H1 (cell line): ENCODE measurements at regions not wholly inside any gene's neighbourhood (a gene's known extent, or its start where the extent isn't known, plus 50 kb on each side); places are given as distances from the start of the nearest gene placed in this dataset.

Experiments
- CTCF ChIA-PET: fragments of 300-600 bp; sonication (Branson Sonifier 250); formaldehyde crosslinking; loops from one replicate; lab custom pipeline; 2021; ENCODE audit not compliant: partially characterized antibody; lab: Charles Lee
- POLR2A ChIA-PET: fragments of 300-600 bp; sonication (Branson Sonifier 250); formaldehyde crosslinking; loops from one replicate; lab custom pipeline; 2021; ENCODE audit warnings: inconsistent platforms; ENCODE audit not compliant: partially characterized antibody; lab: Charles Lee
- DNase-seq, 2 experiments: peaks; one replicate each; pipeline versions ENCODE4 v3.0.0 to v3.0.0-alpha.2; 2010 to 2022; ENCODE audit warnings: low spot score in 2 of 2, low read depth in 1 of 2, mixed read lengths in 1 of 2
- FAIRE-seq: peaks from 2 replicates; lab custom pipeline; 2011; peaks lifted over from hg19 to GRCh38; lab: Jason Lieb, UNC
- H2AFZ ChIP-seq: 2 replicates; pipeline ENCODE4 v1.8.1; 2012; ENCODE audit warnings: low read length, inconsistent platforms
- H2AK5ac ChIP-seq: 2 replicates; pipeline ENCODE4 v1.6.1; 2013; ENCODE audit warnings: low read depth, low read length
- H2BK120ac ChIP-seq: replicated peaks from 2 replicates; pipeline ENCODE3; 2013; ENCODE audit warnings: low read depth, low read length, inconsistent platforms
- H2BK12ac ChIP-seq: 2 replicates; pipeline ENCODE4 v1.6.1; 2013; ENCODE audit warnings: low read depth, low read length
- H2BK15ac ChIP-seq: 2 replicates; pipeline ENCODE4 v1.6.1; 2013; ENCODE audit warnings: low read length
- H2BK20ac ChIP-seq: 2 replicates; pipeline ENCODE4 v1.6.1; 2013; ENCODE audit warnings: low read length
- H2BK5ac ChIP-seq: 2 replicates; pipeline ENCODE4 v1.6.1; 2013; ENCODE audit warnings: low read depth, low read length
- H3K14ac ChIP-seq: 2 replicates; pipeline ENCODE4 v1.6.1; 2013; ENCODE audit warnings: inconsistent platforms; ENCODE audit not compliant: insufficient read length
- H3K18ac ChIP-seq: 2 replicates; pipeline ENCODE4 v1.6.1; 2013; ENCODE audit warnings: low read length; ENCODE audit errors: extremely low read depth
- H3K23ac ChIP-seq: 2 replicates; pipeline ENCODE4 v1.6.1; 2013; ENCODE audit warnings: inconsistent platforms; ENCODE audit not compliant: insufficient read length
- H3K23me2 ChIP-seq: 2 replicates; pipeline ENCODE4 v1.6.1; 2013; ENCODE audit warnings: low read depth, low read length
- H3K27ac ChIP-seq: 2 replicates; pipeline ENCODE4 v1.6.1; 2011; ENCODE audit warnings: low read depth, low read length, inconsistent platforms
- H3K27me3 ChIP-seq, 4 experiments: replicated peaks in 1 of 4; 1 replicate in 1 of 4; 2 replicates in 3 of 4; pipeline versions ENCODE4 v1.6.1 to v1.8.1; 2011 to 2013; ENCODE audit warnings: low read length in 3 of 4, mild to moderate bottlenecking in 3 of 4, inconsistent platforms in 2 of 4, mixed read lengths in 2 of 4, moderate library complexity in 1 of 4; ENCODE audit not compliant: control insufficient read depth in 3 of 4, insufficient read depth in 3 of 4; ENCODE audit errors: extremely low read depth in 1 of 4
- H3K36me3 ChIP-seq, 4 experiments: 2 replicates each; pipeline versions ENCODE4 v1.6.1 to v1.8.1; 2011 to 2013; ENCODE audit warnings: mild to moderate bottlenecking in 4 of 4, low read length in 3 of 4, moderate library complexity in 2 of 4, control low read depth in 1 of 4, inconsistent platforms in 1 of 4; ENCODE audit not compliant: insufficient read depth in 4 of 4, control insufficient read depth in 2 of 4
- H3K4ac ChIP-seq: replicated peaks from 2 replicates; pipeline ENCODE3; 2013; ENCODE audit warnings: low read length, low read depth, mixed read lengths, inconsistent platforms; ENCODE audit not compliant: insufficient read length
- H3K4me1 ChIP-seq, 4 experiments: replicated peaks in 1 of 4; 1 replicate in 1 of 4; 2 replicates in 3 of 4; pipeline versions ENCODE4 v1.6.1 to v1.8.1; 2011 to 2013; ENCODE audit warnings: low read length in 3 of 4, inconsistent platforms in 2 of 4, mixed read lengths in 1 of 4; ENCODE audit not compliant: insufficient read depth in 4 of 4, control insufficient read depth in 3 of 4
- H3K4me2 ChIP-seq, 2 experiments: 2 replicates each; pipeline versions ENCODE4 v1.6.1 to v1.8.1; 2011 to 2013; ENCODE audit warnings: low read depth in 2 of 2, low read length in 2 of 2, control low read depth in 1 of 2, inconsistent platforms in 1 of 2, mild to moderate bottlenecking in 1 of 2; ENCODE audit not compliant: insufficient read depth in 1 of 2
- H3K4me3 ChIP-seq, 4 experiments: fragments of 200-600, 300-600 bp in 1 of 4; sonication (generic), shearing (Covaris generic), sonication (Bioruptor Twin) in 1 of 4; 2 replicates each; pipeline versions ENCODE4 v1.5.1 to v1.8.1; 2011 to 2016; ENCODE audit warnings: low read length in 4 of 4, low read depth in 3 of 4, control low read depth in 2 of 4, inconsistent platforms in 2 of 4, mild to moderate bottlenecking in 2 of 4, mixed read lengths in 1 of 4, moderate library complexity in 1 of 4; ENCODE audit not compliant: insufficient read depth in 2 of 4; ENCODE audit errors: extremely low read depth in 1 of 4
- H3K56ac ChIP-seq: replicated peaks from 2 replicates; pipeline ENCODE3; 2013; ENCODE audit warnings: low read depth, mild to moderate bottlenecking, mixed read lengths, low read length, inconsistent platforms; ENCODE audit not compliant: insufficient read length
- H3K79me1 ChIP-seq: 2 replicates; pipeline ENCODE4 v1.6.1; 2013; ENCODE audit warnings: low read depth, low read length, control low read depth
- H3K79me2 ChIP-seq, 2 experiments: 2 replicates each; pipeline versions ENCODE4 v1.6.1 to v1.8.1; 2012 to 2013; ENCODE audit warnings: low read length in 2 of 2, mild to moderate bottlenecking in 2 of 2, inconsistent platforms in 1 of 2; ENCODE audit not compliant: insufficient read depth in 2 of 2, control insufficient read depth in 1 of 2
- H3K9ac ChIP-seq, 4 experiments: replicated peaks in 1 of 4; 1 replicate in 1 of 4; 2 replicates in 3 of 4; pipeline versions ENCODE4 v1.6.1 to v1.8.1; 2011 to 2013; ENCODE audit warnings: low read depth in 3 of 4, low read length in 3 of 4, control low read depth in 2 of 4, mild to moderate bottlenecking in 2 of 4, moderate library complexity in 2 of 4, inconsistent platforms in 1 of 4; ENCODE audit errors: extremely low read depth in 1 of 4
- H3K9me3 ChIP-seq, 2 experiments: 2 replicates each; pipeline versions ENCODE4 v1.6.1 to v1.8.1; 2012 to 2013; ENCODE audit warnings: mild to moderate bottlenecking in 2 of 2, moderate library complexity in 2 of 2, control low read depth in 1 of 2, inconsistent platforms in 1 of 2, low read depth in 1 of 2, low read length in 1 of 2, mixed read lengths in 1 of 2; ENCODE audit not compliant: insufficient read depth in 2 of 2
- H4K20me1 ChIP-seq, 2 experiments: replicated peaks in 1 of 2; 2 replicates each; pipeline versions ENCODE3 to v1.8.1; 2011 to 2013; ENCODE audit warnings: inconsistent platforms in 2 of 2, low read length in 2 of 2, mild to moderate bottlenecking in 1 of 2; ENCODE audit not compliant: insufficient read depth in 2 of 2, control insufficient read depth in 1 of 2
- H4K5ac ChIP-seq: 2 replicates; pipeline ENCODE4 v1.6.1; 2013; ENCODE audit warnings: low read length, low read depth, mixed read lengths, inconsistent platforms; ENCODE audit not compliant: insufficient read length
- H4K8ac ChIP-seq: 2 replicates; pipeline ENCODE4 v1.8.0; 2013; ENCODE audit warnings: mild to moderate bottlenecking, moderate library complexity, low read length, inconsistent platforms; ENCODE audit not compliant: insufficient read depth; ENCODE audit errors: extremely low read depth
- H4K91ac ChIP-seq: replicated peaks from 2 replicates; pipeline ENCODE3; 2013; ENCODE audit warnings: low read length, mixed read lengths, inconsistent platforms; ENCODE audit not compliant: insufficient read length
- MAFK ChIP-seq: IDR thresholded peaks from 2 replicates; pipeline ENCODE4 v1.6.1; 2012; ENCODE audit warnings: low read depth, mild to moderate bottlenecking, improper control_type of control experiment, low read length
- RBBP5 ChIP-seq: IDR thresholded peaks from 2 replicates; pipeline ENCODE4 v1.7.1; 2012; ENCODE audit warnings: low read depth, mild to moderate bottlenecking, inconsistent platforms, low read length, moderate library complexity, borderline replicate concordance
- WGBS, 2 experiments: shearing (Covaris generic) in 1 of 2; methylation state at CpG; one replicate each; pipeline versions ENCODE4 v1.1.6 to v1.1.7; 2013 to 2015; ENCODE audit warnings: low lambda C conversion rate in 2 of 2, mixed read lengths in 2 of 2, inconsistent platforms in 1 of 2, low coverage in 1 of 2, missing lambda C conversion rate in 1 of 2; ENCODE audit not compliant: insufficient replicate concordance in 2 of 2, insufficient coverage in 1 of 2, insufficient read length in 1 of 2; ENCODE audit errors: extremely low coverage in 1 of 2, missing lambda C conversion rate in 1 of 2; 5-methylcytosine and 5-hydroxymethylcytosine counted together

DNA sequence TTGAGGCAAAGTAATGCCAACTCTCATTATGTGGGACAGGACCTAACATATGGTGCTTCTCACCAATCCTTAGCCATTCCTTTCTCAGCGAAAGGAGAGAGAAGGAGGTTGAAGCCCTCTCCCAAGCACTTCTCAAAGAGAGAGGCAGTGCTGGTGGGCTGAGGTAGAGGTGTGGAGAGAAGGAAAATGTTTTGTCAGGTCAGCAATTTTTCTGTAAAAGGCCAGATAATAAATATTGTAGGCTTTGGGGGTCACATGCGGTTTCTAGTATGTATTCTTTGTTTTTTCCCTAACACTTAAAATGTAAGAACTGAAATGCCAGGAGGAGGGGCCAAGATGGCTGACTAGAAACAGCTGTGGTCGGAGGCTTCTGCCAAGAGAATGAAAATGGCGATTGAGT lies 225.0 kb upstream of the NPY start:
- DNase-seq = no peak
- Histone ChIP-seq H4K91ac (no peak overlapping the region), H3K4me2 (no peak overlapping the region), H3K27ac (no peak overlapping the region), H3K4me1 (peaks cover 0 to 2% (median 0%) of the 10 kb centered on the region in 4 experiments; a peak in 3 of 7 replicates), H3K4me3 (no peak overlapping the region), H3K18ac (no peak overlapping the region), H4K5ac (no peak overlapping the region), H2AFZ (no peak overlapping the region), H2BK15ac (no peak overlapping the region), H3K36me3 (no peaks in the 10 kb centered on the region), H3K14ac (no peak overlapping the region), H2BK20ac (no peak overlapping the region), H3K9ac (no peak overlapping the region), H3K23ac (no peak overlapping the region), H4K20me1 (no peaks in the 10 kb centered on the region), H2BK5ac (no peak overlapping the region), H2AK5ac (no peak overlapping the region), H3K4ac (no peak overlapping the region), H3K79me2 (no peaks in the 10 kb centered on the region), H3K23me2 (no peaks in the 10 kb centered on the region), H3K27me3 (peaks cover 0 to 3% (median 0%) of the 10 kb centered on the region in 4 experiments; a peak in 1 of 7 replicates), H2BK12ac (no peak overlapping the region), H4K8ac (no peak overlapping the region), H3K56ac (no peak overlapping the region), H2BK120ac (no peak overlapping the region), H3K9me3 (no peaks in the 10 kb centered on the region), H3K79me1 (no peaks in the 10 kb centered on the region)
- POLR2A ChIA-PET = no interaction called here
- FAIRE-seq = no peak
- TF ChIP-seq RBBP5 (no peak), MAFK (peak; percentile 55; the same call in 1 of the 2 replicates)
- 94% methylated on average over 4 of the region's 4 CpGs; no CpG with 5 or more reads in 1 of the 2 experiments for WGBS, 2 experiments
- CTCF ChIA-PET = interaction anchor here (0.6 to 3.4 kb wide), 2 partner anchors 10 to 12 kb away, joined by 3 to 12 read pairs; no protein-coding TSS in a partner anchor
